ENCODE measurements at regions not wholly inside any gene's neighbourhood (a gene's known extent, or its start where the extent isn't known, plus 50 kb on each side); places are given as distances from the start of the nearest gene placed in this dataset.

DNA sequence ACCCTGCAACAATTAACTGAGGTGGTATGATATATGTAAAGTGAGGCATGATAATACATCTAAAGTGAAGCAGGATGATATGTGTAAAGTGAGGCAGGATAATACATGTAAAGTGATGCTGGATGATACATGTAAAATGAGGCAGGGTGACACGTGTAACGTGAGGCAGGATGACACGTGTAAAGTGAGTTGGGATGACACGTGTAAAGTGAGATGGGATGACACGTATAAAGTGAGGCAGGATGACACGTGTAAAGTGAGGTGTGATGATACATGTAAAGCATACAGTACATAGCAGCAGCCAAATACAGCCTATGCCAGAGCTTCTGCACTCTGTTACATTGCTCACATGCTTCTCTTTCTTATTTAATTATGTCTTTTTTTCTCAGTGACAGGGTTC, 184.4 kb upstream of the FOXF1 start:
- intact Hi-C loops (cut with DNase I) = no loop called here

DNA sequence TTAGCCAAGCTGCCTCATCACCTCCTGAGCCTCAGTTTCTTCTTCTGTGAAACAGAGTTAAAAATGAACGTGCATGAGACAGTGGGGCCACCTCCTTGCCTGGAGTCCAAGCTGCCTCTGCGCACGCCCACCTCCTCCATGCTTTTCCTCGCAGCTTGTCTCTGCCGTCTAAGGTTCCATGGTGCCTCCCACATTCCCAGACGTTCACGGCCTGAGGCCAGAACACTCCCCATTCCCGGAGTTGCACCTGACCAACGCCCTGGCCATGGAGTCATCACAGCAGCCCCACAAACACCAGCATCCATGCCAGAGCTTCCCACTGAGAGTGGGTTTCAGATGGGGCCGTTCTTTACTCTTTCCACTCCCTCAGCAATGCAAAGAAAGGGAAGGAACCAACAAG, 183.0 kb upstream of the FOXF1 start:
- intact Hi-C loops (cut with DNase I) = no loop called here
- ATAC-seq (no peak), DNase-seq (no peak)

More for the DNA sequence above, 184.4 kb upstream of the FOXF1 start:
- no peak for ATAC-seq
- no peak for DNase-seq

DNA sequence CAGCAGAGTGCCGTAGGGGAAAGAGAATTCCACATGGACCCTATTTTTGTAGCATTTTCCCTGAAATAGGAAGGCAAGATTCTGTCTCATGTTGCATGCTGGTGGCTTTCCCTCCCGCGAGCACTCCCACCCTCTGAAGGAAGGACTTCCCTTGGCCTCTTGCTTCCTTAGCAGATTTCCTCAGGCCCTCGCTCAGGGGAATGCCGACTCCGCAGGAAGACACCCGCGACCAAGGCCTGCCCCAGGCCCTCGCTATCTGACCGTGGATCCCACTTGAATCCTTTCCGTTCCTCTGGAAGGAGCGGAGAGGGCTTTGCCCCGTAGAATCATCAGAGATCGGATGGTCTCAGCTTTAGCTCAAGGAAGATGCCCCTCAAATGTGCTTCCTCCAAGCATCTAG, 179.4 kb upstream of the FOXF1 start:
- no peak for DNase-seq
- no peak for ATAC-seq
- intact Hi-C loops (cut with DNase I) = no loop called here

DNA sequence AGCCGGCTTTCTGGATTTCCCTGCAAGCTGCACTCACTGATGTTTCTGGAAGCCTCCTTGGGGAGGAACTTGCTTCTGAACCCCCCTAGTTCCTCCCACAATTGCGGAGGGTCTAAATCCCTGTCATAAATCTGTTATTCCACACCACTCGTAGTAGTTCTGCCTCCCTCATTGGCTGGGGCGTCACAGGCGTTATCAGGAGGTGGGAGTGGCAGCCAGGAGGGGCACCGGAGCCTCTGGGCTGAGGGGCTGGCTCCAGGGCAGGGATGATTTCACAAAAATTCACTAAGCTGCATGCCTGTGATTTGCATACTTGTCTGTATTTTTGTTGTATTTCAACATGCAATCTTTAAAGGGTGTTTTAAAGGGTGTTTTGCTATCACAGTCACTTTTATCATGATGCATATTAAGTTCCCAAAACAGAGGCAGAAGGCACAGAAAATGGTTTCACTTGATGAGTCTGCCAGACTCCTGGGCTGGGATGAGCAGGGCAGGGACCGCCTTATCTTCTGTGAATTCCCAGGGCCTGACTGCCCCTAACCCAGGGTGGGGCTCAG, 176.2 kb upstream of the FOXF1 start:
- ATAC-seq (no peak), DNase-seq (no peak)
- intact Hi-C loops (cut with DNase I) = no loop called here

DNA sequence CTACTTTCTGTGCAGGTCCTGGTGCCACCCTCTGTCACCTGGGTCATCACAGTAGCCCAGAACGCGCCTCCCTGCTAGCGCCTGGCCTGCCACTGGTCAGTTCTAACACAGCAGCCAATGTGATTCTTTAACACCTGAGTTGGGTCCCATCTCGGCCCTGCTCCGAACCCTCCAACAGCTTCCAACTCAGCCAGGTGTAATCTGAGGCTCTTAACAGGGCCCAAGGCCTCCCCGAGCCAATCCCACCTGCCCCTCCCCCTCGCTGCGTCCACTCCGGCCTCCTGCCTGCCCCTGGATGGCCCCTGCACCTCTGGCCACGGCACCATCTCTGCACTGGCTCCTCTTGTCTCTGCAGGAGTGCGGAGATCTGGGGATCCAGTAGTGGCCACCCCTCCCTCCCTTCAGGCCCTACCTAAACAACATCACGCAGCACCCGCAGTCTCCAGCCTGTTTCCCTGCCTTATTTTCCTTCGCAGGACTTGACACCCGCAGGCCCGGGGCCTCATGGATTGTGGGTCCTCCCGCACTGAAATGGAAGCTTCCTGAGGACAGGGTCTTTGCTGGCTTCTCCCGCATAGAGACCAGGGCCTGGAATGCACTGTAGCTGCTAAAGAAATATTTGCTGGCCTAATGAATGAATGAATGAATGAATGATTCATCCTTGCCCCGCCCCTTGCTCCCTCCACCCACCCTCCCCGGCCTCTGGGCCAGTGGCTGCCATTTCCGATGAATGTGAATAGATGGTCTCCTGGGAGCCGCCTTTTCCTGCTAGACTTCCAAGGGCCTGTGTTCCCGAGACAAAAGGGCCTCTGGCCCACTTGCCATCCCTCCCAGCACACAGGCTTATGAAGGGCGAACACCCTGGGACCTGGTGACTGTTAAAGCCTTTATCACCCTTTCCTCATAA, 174.8 kb upstream of the FOXF1 start:
- no peak for ATAC-seq
- intact Hi-C loops (cut with DNase I) = no loop called here
- DNase-seq = no peak

DNA sequence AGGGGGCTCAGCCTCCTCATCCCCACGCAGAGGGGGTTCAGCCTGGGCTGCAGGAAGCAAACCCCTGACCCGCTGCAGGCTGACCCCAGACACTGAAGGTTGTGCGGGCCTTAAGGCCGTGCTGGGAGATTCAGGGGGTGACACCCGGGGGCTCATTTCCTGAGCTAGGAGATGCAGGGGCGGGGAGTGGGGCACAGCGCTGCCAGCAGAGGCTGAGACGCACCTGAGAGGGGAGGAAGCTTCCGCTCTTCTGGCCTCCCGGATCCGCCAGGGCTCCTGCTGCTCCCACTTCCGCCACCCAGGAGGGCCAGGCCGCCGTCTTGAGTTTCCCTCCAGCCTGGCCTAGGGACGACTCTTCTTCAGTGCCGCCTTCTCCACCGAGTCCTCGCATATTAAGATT, 173.2 kb upstream of the FOXF1 start:
- intact Hi-C loops (cut with DNase I) = no loop called here
- DNase-seq (no peak), ATAC-seq (no peak)

DNA sequence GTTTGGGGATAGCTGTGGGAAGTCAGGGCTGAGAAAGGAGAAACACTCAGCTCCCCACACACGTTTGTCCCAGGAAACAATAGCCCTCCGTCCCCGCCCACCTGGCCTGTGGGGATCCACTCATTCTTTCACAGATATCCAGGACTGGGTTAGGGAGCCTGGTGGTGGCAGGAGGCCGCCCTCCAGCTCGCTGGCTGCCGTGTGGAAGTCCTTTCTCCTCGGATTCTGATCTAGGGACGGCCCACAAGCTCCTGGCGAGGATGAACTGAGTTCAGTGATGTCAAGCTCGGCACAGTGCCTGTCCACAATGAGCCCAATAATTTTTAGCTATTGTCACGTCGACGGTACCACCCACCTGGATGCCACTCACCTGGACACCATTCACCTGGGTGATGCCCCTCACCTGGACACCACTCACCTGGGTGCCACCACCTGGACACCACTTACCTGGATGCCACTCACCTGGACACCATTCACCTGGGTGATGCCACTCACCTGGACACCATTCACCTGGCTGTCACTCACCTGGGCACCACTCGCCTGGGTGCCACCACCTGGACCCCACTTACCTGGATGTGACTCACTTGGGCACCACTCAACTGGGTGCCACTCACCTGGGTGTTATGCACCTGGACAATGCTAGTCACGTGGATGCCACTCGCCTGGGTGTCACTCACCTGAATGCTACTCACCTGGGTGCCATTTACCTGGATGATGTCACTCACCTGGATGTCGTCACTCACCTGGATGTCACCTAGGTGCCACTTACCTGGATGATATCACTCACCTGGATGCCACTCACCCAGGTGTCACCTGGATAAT, 172.5 kb upstream of the FOXF1 start:
- DNase-seq (no peak), ATAC-seq (no peak)
- intact Hi-C loops (cut with DNase I) = no loop called here

DNA sequence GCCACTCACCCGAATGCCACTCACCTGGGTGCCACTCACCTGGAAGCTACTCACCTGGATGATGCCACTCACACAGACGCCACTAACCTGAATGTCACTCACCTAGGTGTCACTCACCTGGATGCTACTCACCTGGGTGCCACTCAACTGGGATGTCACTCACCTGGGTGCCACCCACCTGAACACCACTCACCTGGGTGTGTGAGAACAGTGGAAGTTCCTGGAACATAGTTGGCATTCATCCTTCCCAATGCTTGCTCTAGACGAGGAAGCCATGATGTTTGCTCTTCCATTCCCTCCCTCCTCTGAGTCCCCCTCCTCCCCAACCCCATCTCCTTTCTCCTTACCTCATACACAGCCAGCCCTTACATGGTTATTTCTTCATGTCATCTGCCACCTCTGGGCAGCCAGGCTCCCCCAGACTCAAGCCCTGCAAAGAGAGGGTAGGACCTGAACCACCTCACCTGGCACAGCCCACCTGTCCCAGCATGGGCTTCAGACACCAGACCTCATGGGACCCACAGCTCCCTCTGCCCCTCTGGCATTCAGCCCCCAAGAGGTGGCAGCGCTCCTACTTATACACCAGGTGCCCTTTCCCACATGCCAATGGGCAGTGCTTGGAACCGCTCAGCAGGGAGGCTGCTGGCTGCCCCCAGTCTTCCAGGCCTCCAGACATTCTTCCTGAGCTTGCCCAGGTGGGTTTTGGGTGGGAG, 171.8 kb upstream of the FOXF1 start:
- intact Hi-C loops (cut with DNase I) = no loop called here

DNA sequence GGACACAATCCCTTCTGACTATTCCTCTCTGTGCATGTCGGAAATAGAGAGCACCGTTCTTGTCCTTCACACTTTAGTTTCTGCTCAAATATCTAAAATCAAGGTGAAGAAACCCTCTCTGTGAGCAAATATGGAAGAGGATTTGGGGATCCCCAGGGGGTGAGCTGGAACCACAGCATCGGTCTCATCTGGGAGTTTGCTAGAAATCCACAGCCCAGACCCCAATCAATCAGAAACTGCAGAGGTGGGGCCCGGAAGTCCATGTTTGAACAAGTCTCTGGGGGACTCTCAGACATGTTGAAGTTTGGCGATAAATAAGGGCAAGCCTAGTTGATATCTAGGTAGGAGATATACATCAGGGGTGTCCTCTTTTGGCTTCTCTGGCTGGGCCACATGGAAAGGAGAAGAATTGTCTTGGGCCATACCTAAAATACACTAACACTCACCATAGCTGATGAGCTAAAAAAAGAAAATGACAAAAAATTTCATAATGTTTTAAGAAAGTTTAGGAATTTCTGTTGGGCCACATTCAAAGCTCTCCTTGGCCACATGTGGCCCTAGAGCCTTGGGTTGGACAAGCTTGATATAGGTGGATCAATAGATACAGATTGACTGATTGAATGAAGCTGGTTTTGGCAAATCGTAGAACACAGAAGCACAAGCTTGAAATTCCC, 168.0 kb upstream of the FOXF1 start:
- ATAC-seq (no peak), DNase-seq (no peak)
- intact Hi-C loops (cut with DNase I) = loop anchor here (5.0 kb wide), 2 partner anchors 175 to 180 kb away; no protein-coding TSS in a partner anchor

More for the DNA sequence above, 171.8 kb upstream of the FOXF1 start:
- ATAC-seq (no peak), DNase-seq (no peak)

DNA sequence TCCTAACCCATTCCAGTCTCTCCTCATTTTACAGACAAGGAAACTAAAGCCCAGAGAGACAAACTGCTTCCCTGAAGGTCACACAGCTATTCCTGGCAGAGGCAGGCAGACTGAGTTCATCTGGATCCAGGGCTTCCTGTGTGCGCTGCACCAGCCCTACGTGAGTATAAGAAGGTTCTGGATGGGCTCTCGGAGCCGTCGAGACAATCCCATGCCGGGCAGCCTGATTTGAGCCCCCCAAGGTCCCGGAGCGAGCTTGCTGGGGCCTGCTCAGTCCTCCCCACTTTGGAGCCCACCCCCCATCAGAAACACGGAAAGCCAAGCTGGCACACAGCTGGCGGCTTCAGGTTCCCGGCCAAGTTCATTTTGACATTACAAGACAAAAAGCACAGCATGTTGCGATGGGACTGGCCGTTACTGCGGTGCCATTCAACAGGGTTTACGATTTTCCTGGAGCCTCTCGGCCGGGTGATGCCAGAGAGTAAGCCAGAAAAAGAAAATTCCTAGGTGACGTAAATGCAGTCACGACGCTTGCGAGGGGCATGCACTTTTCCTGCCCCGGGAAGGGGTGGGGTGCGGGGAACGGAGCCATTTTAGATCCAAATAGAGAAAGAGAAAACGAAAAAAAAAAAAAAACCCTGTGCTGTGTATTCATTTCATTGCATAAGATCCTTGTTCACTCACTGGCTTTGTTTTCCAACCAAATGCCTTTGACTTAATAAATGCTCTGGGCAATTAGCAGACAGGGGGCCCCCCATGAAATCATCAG, 167.1 kb upstream of the FOXF1 start:
- peak; percentile 63 for DNase-seq
- intact Hi-C loops (cut with DNase I) = loop anchor here (5.0 kb wide), 2 partner anchors 174 to 179 kb away; no protein-coding TSS in a partner anchor
- peak; percentile 52 to 53 for ATAC-seq

DNA sequence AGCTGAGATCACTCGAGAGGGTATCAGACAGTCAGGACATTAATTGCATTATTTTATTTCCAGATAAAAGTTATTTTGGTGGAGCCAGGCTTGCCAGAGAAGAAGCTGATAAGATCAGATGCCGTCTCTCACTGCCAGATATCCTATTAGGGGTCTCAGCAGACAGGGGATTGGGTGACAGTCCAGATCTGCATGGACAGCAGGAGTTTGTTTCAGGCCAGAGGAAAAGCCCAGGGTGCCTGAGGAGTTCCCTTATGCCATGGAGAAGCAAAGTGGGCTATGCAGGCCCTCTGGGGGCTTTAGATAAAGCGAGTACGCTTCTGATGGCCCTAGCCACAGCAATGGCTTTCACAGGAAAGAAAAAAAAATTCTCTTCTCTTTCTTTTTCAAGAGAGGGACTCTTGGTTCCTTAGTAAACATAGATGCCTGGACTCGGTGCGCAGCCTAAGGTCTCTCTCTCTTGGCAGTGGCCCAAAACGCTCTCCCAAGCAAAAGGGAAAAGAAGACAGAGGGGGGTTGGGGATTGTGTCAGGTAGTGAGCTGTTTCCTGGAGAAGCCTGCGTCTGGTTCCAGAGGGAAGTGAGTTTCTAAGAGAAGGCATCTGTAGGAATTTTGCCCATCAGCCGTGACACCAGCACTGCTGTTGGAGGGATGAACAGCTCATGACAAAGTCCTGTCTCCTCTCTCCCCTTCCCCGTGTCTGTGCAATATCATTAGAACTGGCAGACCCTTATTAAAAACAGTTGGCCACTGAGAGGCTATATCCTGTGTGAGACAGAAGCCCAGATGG, 166.3 kb upstream of the FOXF1 start:
- intact Hi-C loops (cut with DNase I) = loop anchor here (5.0 kb wide), 2 partner anchors 173 to 178 kb away; no protein-coding TSS in a partner anchor
- no peak for DNase-seq
- ATAC-seq = no peak

DNA sequence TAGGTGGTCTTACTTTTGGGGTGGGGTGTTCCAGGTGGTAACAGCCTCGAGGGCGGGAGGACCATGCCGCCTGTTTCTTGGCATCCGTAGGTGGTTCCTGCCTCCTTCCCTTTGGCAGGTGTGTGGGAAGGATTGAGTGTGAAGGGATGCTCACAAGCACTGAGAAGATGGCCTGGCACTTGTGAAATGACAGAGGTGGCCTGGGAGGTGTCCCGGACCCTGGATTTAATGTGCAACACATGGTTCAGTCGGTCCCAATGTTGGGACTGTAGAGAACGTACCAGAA, 165.8 kb upstream of the FOXF1 start:
- ATAC-seq (no peak), DNase-seq (no peak)
- intact Hi-C loops (cut with DNase I) = loop anchor here (5.0 kb wide), 2 partner anchors 173 to 178 kb away; no protein-coding TSS in a partner anchor

DNA sequence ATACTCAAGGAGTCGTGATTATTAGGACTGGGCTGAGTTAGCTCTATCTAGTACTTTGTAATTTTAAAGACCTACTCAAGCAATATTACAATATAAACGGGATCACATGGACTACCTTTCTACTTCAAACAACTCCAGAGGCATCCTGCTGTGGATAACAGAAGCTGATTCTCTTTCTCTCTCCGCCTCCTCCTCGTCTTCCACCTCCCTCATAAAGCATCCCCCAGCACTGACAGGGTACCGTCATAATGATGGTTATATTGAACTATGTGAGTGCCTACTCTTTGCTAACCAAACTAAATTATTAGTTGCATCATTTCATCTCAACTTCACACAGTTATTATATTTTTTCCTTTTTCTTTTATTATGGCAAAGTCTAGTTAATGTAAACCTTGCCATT, 165.4 kb upstream of the FOXF1 start:
- intact Hi-C loops (cut with DNase I) = loop anchor here (5.0 kb wide), 2 partner anchors 172 to 177 kb away; no protein-coding TSS in a partner anchor
- DNase-seq (no peak), ATAC-seq (no peak)

DNA sequence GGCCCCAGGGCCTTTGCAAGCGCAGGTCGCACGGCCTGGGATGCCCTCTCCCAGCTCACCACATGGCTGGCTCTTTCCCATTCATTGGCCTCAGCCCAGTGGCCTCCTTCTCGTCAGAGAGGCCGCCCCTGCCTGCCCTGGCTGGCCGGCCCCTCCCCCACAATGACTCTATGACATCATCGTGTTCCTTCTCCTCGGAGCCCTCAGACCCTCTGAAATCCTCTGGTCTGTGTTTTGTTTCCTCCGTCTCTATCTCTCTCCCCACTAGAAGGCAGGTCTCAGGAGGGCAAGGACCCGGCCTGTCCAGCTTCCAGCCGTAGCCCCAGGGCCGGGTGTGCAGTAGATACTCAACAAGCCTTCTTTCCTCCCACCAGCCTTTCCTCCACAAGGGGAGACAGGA, 164.8 kb upstream of the FOXF1 start:
- ATAC-seq (no peak), DNase-seq (no peak)
- intact Hi-C loops (cut with DNase I) = no loop called here

DNA sequence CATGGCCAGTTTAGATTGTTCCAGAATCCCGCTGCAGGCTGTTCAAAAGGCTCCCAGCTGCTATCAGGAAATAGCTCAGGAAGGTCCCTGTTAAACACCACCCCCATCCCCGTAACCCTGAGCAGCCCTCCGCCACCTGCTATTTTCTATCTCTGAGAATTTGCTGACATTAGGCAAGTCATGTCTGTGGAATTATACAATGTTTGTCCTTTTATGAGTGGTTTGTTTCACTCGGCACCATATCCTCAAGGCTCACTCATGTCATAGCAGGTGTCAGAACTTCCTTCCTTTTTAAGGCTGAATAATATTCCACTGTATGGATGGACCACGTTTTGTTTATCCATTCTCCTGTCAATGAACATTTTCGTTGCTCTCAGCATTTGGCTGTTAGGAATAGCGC, 164.3 kb upstream of the FOXF1 start:
- intact Hi-C loops (cut with DNase I) = no loop called here
- DNase-seq (no peak), ATAC-seq (no peak)

DNA sequence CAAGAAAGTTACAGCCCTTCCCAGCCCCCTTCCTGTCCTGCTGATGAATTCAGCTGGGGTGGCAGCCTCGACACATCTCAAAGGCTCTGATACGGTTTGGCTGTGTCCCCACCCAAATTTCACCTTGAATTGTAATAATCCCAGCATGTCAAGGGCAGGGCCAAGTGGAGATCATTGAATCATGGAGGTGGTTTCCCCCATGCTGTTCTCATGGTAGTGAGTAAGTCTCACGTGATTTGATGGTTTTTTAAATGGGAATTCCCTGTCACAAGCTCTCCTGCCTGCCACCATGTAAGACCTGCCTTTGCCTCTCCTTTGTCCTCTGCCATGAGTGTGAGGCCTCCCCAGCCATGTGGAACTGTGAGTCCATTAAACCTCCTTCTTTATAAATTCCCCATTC, 163.2 kb upstream of the FOXF1 start:
- DNase-seq (no peak), ATAC-seq (no peak)
- intact Hi-C loops (cut with DNase I) = no loop called here

DNA sequence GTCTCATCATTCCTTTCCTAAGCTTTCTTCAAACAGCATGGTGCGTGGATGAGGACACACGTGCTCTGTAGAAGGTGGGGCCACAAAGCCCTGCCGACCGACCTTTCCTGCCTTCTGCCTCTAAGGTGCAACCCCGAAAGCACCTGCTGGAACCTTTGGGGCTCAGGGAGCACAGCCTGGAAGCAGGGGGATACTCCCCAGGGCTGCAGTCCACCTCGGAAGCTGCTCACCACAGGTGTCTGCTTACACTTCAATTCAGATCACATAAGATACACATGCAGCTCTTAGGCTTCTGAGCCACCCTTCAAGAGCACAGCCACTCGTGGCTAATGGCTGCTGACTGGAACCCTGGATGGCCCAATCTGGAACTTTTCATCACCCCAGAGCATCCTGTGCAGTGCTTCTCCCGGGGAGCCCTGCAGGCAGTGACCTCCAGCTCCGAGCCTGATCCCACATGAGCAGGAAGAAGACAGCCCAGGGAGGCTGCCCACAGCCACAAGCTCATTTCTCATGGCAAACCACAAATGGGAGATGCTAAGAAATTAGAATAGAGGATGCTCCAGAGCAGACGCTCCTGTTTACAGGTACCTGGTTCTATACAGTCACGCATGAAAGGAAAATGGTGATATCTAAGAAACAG, 162.3 kb upstream of the FOXF1 start:
- DNase-seq (no peak), ATAC-seq (no peak)
- intact Hi-C loops (cut with DNase I) = no loop called here
